K562 (cell line): ENCODE measurements at regions not wholly inside any gene's neighbourhood (a gene's known extent, or its start where the extent isn't known, plus 50 kb on each side); places are given as distances from the start of the nearest gene placed in this dataset.

ENCODE experiments used
- CBX3 ChIP-seq, 2 experiments: IDR thresholded peaks; 1 replicate in 1 of 2; 2 replicates in 1 of 2; pipeline ENCODE4 v1.6.1; 2012; ENCODE audit warnings: inconsistent platforms in 2 of 2, low read length in 2 of 2, borderline replicate concordance in 1 of 2, control low read depth in 1 of 2
- CBX5 ChIP-seq: IDR thresholded peaks from 2 replicates; pipeline ENCODE4 v1.6.1; 2014; ENCODE audit warnings: low read depth, borderline replicate concordance
- EP300 ChIP-seq: IDR thresholded peaks from 2 replicates; pipeline ENCODE4 v1.6.1; 2012; ENCODE audit warnings: low read length, improper control_type of control experiment
- FOXM1 ChIP-seq, 2 experiments: fragments of 450-650 bp in 1 of 2; sonication (generic) in 1 of 2; formaldehyde crosslinking in 1 of 2; IDR thresholded peaks; 2 replicates each; pipeline versions ENCODE4 v1.6.1 to v1.9.0; 2017 to 2022; ENCODE audit warnings: low read depth in 2 of 2, mild to moderate bottlenecking in 2 of 2, missing genetic modification reagents in 1 of 2, moderate library complexity in 1 of 2
- FOXO4 ChIP-seq: fragments of 450-650 bp; formaldehyde crosslinking; IDR thresholded peaks from 2 replicates; pipeline ENCODE4 v1.4.0; 2020; ENCODE audit warnings: mild to moderate bottlenecking, moderate library complexity
- MAX ChIP-seq: sonication (generic); formaldehyde crosslinking; IDR thresholded peaks from 2 replicates; pipeline ENCODE4 v1.9.0; 2022; ENCODE audit warnings: mild to moderate bottlenecking, missing genetic modification reagents
- NFIC ChIP-seq: fragments of 450-650 bp; IDR thresholded peaks from 2 replicates; pipeline ENCODE4 v1.6.1; 2017; ENCODE audit warnings: mild to moderate bottlenecking, inconsistent platforms
- POLR2A ChIP-seq: fragments of 450-650 bp; conservative IDR thresholded peaks from 2 replicates; pipeline ENCODE4 v1.6.1; 2016
- REST ChIP-seq, 2 experiments: fragments of 450-650 bp; formaldehyde crosslinking in 1 of 2; IDR thresholded peaks; 2 replicates each; pipeline versions ENCODE4 v1.4.0 to v1.6.1; 2014 to 2020; ENCODE audit warnings: mild to moderate bottlenecking in 2 of 2, borderline replicate concordance in 1 of 2, low read depth in 1 of 2
- STAT6 ChIP-seq: sonication (generic); formaldehyde crosslinking; IDR thresholded peaks from 2 replicates; pipeline ENCODE4 v1.8.1; 2023; ENCODE audit warnings: mild to moderate bottlenecking, missing genetic modification reagents
- TBL1XR1 ChIP-seq, 2 experiments: IDR thresholded peaks; 2 replicates each; pipeline ENCODE4 v1.6.1; 2012; ENCODE audit warnings: improper control_type of control experiment in 2 of 2, low read length in 2 of 2, mild to moderate bottlenecking in 1 of 2
- TCF7L2 ChIP-seq: fragments of 150-350 bp; IDR thresholded peaks from 2 replicates; pipeline ENCODE4 v1.6.1; 2016; ENCODE audit warnings: low read depth, mild to moderate bottlenecking, low read length, moderate library complexity
- ZBTB43 ChIP-seq: sonication (generic); formaldehyde crosslinking; IDR thresholded peaks from 2 replicates; pipeline ENCODE4 v1.8.0; 2023; ENCODE audit warnings: mild to moderate bottlenecking, missing genetic modification reagents
- ZFX ChIP-seq: sonication (generic); formaldehyde crosslinking; IDR thresholded peaks from 2 replicates; pipeline ENCODE4 v1.8.0; 2022; ENCODE audit warnings: mild to moderate bottlenecking, missing genetic modification reagents, moderate library complexity

- TF ChIP-seq ZBTB43 (CRISPR knock-in tag) (no peak), MAX (CRISPR knock-in tag) (no peak), NFIC (no peak), REST (IDR thresholded peaks at IDR 0.05; ENCODE audit: borderline replicate concordance) (no peak), REST (CRISPR knock-in tag; IDR thresholded peaks at IDR 0.05; ENCODE audit: low read depth) (no peak), TBL1XR1 (IDR thresholded peaks at IDR 0.05; ENCODE audit: low read length in 2 of 2) (no peak), CBX3 (IDR thresholded peaks at IDR 0.05; ENCODE audit: borderline replicate concordance in 1 of 2, low read length in 2 of 2) (no peak), TCF7L2 (no peak), ZFX (no peak), FOXO4 (no peak), POLR2A (no peak), FOXM1 (IDR thresholded peaks at IDR 0.05; ENCODE audit: low read depth) (no peak), FOXM1 (CRISPR knock-in tag; IDR thresholded peaks at IDR 0.05; ENCODE audit: low read depth) (no peak), CBX5 (no peak), STAT6 (CRISPR knock-in tag) (no peak), EP300 (no peak)
Measured at GRCh38 chrX:131918839-131919238, 104.3 kb upstream of the STK26 start.
